K562 (cell line): ENCODE measurements at regions not wholly inside any gene's neighbourhood (a gene's known extent, or its start where the extent isn't known, plus 50 kb on each side); places are given as distances from the start of the nearest gene placed in this dataset.

Experiments used
- ATAC-seq: fragments of 200-7000 bp; cut with Tn5 transposase; 3 replicates; pipeline ENCODE4 v1.9.1; 2020; ENCODE audit warnings: moderate library complexity
- BruUV-seq: library from RNA; stranded (reverse); fragments of 400-500 nt; replicated peaks from 2 replicates; lab custom pipeline; 2021; lab: Mats Ljungman, UMichigan
- CTCF ChIA-PET: fragments of 300-600 bp; formaldehyde crosslinking; extraction: SDS; loops from one replicate; lab custom pipeline; 2021; ENCODE audit warnings: low intra/inter-chr PET ratio; lab: Yijun Ruan, JAX
- POLR2A ChIA-PET: fragments of 300-600, 350-650 bp; sonication (Branson Sonifier 250); formaldehyde crosslinking; extraction: SDS; loops from one replicate; lab custom pipeline; 2021; ENCODE audit warnings: antibody characterized with exemption, inconsistent platforms; lab: Yijun Ruan, JAX
- DNase-seq, 4 experiments: peaks; one replicate each; pipeline versions ENCODE4 v3.0.0 to v3.0.0-alpha.2; 2011 to 2018; ENCODE audit warnings: low spot score in 3 of 4, mixed read lengths in 3 of 4; ENCODE audit errors: extremely low read depth in 1 of 4
- FAIRE-seq: peaks from 2 replicates; lab custom pipeline; 2011; peaks lifted over from hg19 to GRCh38; lab: Jason Lieb, UNC
- H2AFZ ChIP-seq: 2 replicates; pipeline ENCODE4 v1.6.0; 2011; ENCODE audit warnings: low read depth, low read length, control low read depth, inconsistent platforms
- H3K27ac ChIP-seq: fragments of 200-600 bp; 3 replicates; pipeline ENCODE4 v1.8.0; 2011; ENCODE audit warnings: low read depth, mild to moderate bottlenecking, control low read depth, inconsistent platforms, low read length, moderate library complexity, mixed read lengths; ENCODE audit errors: extremely low read depth
- H3K27me3 ChIP-seq, 2 experiments: fragments of 300-600 bp in 1 of 2; 2 replicates in 1 of 2; 3 replicates in 1 of 2; pipeline versions ENCODE4 v1.6.0 to v1.8.0; 2011; ENCODE audit warnings: inconsistent platforms in 2 of 2, low read length in 2 of 2, mild to moderate bottlenecking in 1 of 2, mixed read lengths in 1 of 2, moderate library complexity in 1 of 2; ENCODE audit not compliant: control insufficient read depth in 2 of 2, insufficient read depth in 2 of 2
- H3K36me3 ChIP-seq: fragments of 300-600 bp; 3 replicates; pipeline ENCODE4 v1.8.0; 2011; ENCODE audit warnings: mild to moderate bottlenecking, low read length, inconsistent platforms; ENCODE audit not compliant: control insufficient read depth, insufficient read depth
- H3K4me1 ChIP-seq, 2 experiments: fragments of 200-600 bp in 1 of 2; replicated peaks in 1 of 2; 2 replicates in 1 of 2; 3 replicates in 1 of 2; pipeline versions ENCODE4 v1.5.1 to v1.8.0; 2011; ENCODE audit warnings: inconsistent platforms in 2 of 2, low read length in 2 of 2, mild to moderate bottlenecking in 1 of 2, mixed read lengths in 1 of 2, moderate library complexity in 1 of 2; ENCODE audit not compliant: control insufficient read depth in 2 of 2, insufficient read depth in 2 of 2
- H3K4me2 ChIP-seq: 2 replicates; pipeline ENCODE4 v1.6.1; 2011; ENCODE audit warnings: low read length, control low read depth, inconsistent platforms, mixed read lengths; ENCODE audit not compliant: insufficient read depth
- H3K4me3 ChIP-seq: fragments of 200-600 bp; sonication (generic), shearing (Covaris generic); 2 replicates; pipeline ENCODE4 v1.5.1; 2016; ENCODE audit warnings: control low read depth, inconsistent platforms
- H3K79me2 ChIP-seq: fragments of 200-600 bp; 3 replicates; pipeline ENCODE4 v1.8.0; 2011; ENCODE audit warnings: low read length, inconsistent platforms; ENCODE audit not compliant: control insufficient read depth, insufficient read depth
- H3K9ac ChIP-seq, 2 experiments: 2 replicates each; pipeline versions ENCODE4 v1.6.0 to v1.6.1; 2011; ENCODE audit warnings: low read depth in 2 of 2, low read length in 2 of 2, control low read depth in 1 of 2, inconsistent platforms in 1 of 2, mild to moderate bottlenecking in 1 of 2, mixed read lengths in 1 of 2; ENCODE audit not compliant: insufficient read depth in 1 of 2
- H3K9me1 ChIP-seq: one replicate; pipeline ENCODE4 v1.6.0; 2011; ENCODE audit warnings: inconsistent platforms, mild to moderate bottlenecking, low read length, moderate library complexity; ENCODE audit not compliant: control insufficient read depth, insufficient read depth
- H3K9me3 ChIP-seq: replicated peaks from 2 replicates; pipeline ENCODE4 v1.5.1; 2011; ENCODE audit warnings: low read depth, low read length, inconsistent platforms; ENCODE audit not compliant: control insufficient read depth, insufficient read depth
- H4K20me1 ChIP-seq: replicated peaks from 2 replicates; pipeline ENCODE4 v1.6.1; 2011; ENCODE audit warnings: low read length, inconsistent platforms, mixed read lengths; ENCODE audit not compliant: control insufficient read depth, insufficient read depth
- ATF7 ChIP-seq: fragments of 450-650 bp; IDR thresholded peaks from 2 replicates; pipeline ENCODE4 v1.7.1; 2014; ENCODE audit warnings: mild to moderate bottlenecking, moderate library complexity
- BCOR ChIP-seq: fragments of 450-650 bp; IDR thresholded peaks from 2 replicates; pipeline ENCODE4 v1.6.1; 2016
- CBX8 ChIP-seq: fragments of 200-600 bp; sonication (generic); IDR thresholded peaks from 2 replicates; pipeline ENCODE4 v1.6.1; 2012; ENCODE audit warnings: borderline replicate concordance, mixed run types, low read depth, mild to moderate bottlenecking, moderate library complexity, mixed read lengths, low read length, control low read depth, inconsistent platforms; ENCODE audit not compliant: poor library complexity, severe bottlenecking; ENCODE audit errors: extremely low read depth
- COPS2 ChIP-seq: fragments of 450-650 bp; conservative IDR thresholded peaks from 2 replicates; pipeline ENCODE4 v1.6.1; 2016; ENCODE audit warnings: mild to moderate bottlenecking, moderate library complexity
- CXXC5 ChIP-seq: fragments of 250-450 bp; sonication (Bioruptor Pico); IDR thresholded peaks from 2 replicates; pipeline ENCODE4 v1.8.0; 2022; ENCODE audit warnings: inconsistent platforms, mild to moderate bottlenecking, moderate library complexity
- DPF2 ChIP-seq: fragments of 450-650 bp; IDR thresholded peaks from 2 replicates; pipeline ENCODE4 v1.6.1; 2016
- ELF2 ChIP-seq: fragments of 250-450 bp; sonication (Bioruptor Pico); IDR thresholded peaks from 2 replicates; pipeline ENCODE4 v1.5.0; 2021; ENCODE audit warnings: mild to moderate bottlenecking
- HOXB6 ChIP-seq: fragments of 250-450 bp; sonication (Bioruptor Pico); IDR thresholded peaks from 2 replicates; pipeline ENCODE4 v1.5.1; 2022; ENCODE audit warnings: mild to moderate bottlenecking, borderline replicate concordance
- KDM1A ChIP-seq, 2 experiments: fragments of 450-650 bp; IDR thresholded peaks; 2 replicates each; pipeline ENCODE4 v1.6.1; 2016; ENCODE audit warnings: mild to moderate bottlenecking in 2 of 2
- MAFG ChIP-seq: fragments of 450-650 bp; conservative IDR thresholded peaks from 2 replicates; pipeline ENCODE4 v1.6.1; 2016; ENCODE audit warnings: missing genetic modification characterization, missing compliant biosample characterization
- MBD1 ChIP-seq: fragments of 250-450 bp; sonication (Bioruptor Pico); IDR thresholded peaks from 2 replicates; pipeline ENCODE4 v1.8.0; 2022; ENCODE audit warnings: inconsistent platforms
- MBD2 ChIP-seq: sonication (generic); IDR thresholded peaks from 2 replicates; pipeline ENCODE4 v1.6.1; 2016; ENCODE audit warnings: low read depth, borderline replicate concordance
- OTX1 ChIP-seq: fragments of 450-650 bp; formaldehyde crosslinking; IDR thresholded peaks from 2 replicates; pipeline ENCODE4 v1.4.0; 2022; ENCODE audit warnings: mild to moderate bottlenecking
- PHF20 ChIP-seq: fragments of 450-650 bp; IDR thresholded peaks from 2 replicates; pipeline ENCODE4 v1.6.1; 2018; ENCODE audit not compliant: partially characterized antibody
- POLR2A ChIP-seq: fragments of 450-650 bp; conservative IDR thresholded peaks from 2 replicates; pipeline ENCODE4 v1.6.1; 2016
- SIN3B ChIP-seq: fragments of 450-650 bp; IDR thresholded peaks from 2 replicates; pipeline ENCODE4 v1.6.1; 2017; ENCODE audit warnings: low read depth, mild to moderate bottlenecking, moderate library complexity
- STAG1 ChIP-seq: sonication (generic); formaldehyde crosslinking; IDR thresholded peaks from 2 replicates; pipeline ENCODE4 v1.5.0; 2020; ENCODE audit warnings: missing genetic modification reagents, borderline replicate concordance
- ZNF707 ChIP-seq: fragments of 250-450 bp; sonication (Bioruptor Pico); conservative IDR thresholded peaks from 2 replicates; pipeline ENCODE4 v1.8.0; 2022; ENCODE audit warnings: inconsistent platforms, mild to moderate bottlenecking, moderate library complexity
- ZNF75A ChIP-seq: fragments of 450-650 bp; formaldehyde crosslinking; IDR thresholded peaks from 2 replicates; pipeline ENCODE4 v1.4.0; 2020; ENCODE audit warnings: mild to moderate bottlenecking
- ZZZ3 ChIP-seq: fragments of 450-650 bp; IDR thresholded peaks from 2 replicates; pipeline ENCODE4 v1.6.1; 2016; ENCODE audit warnings: antibody characterized with exemption, mild to moderate bottlenecking, moderate library complexity
- WGBS: fragments of 100-300 bp; shearing (Covaris generic); methylation state at CpG from one replicate; pipeline ENCODE4 v1.1.6; 2016; ENCODE audit warnings: low coverage, mixed read lengths; ENCODE audit not compliant: insufficient coverage; ENCODE audit errors: missing lambda C conversion rate; 5-methylcytosine and 5-hydroxymethylcytosine counted together
- in situ Hi-C: fragments of 300-500 bp; cut with MboI; formaldehyde crosslinking; loops from 4 replicates; pipeline ENCODE4 v1.15.0; 2018; ENCODE audit warnings: inconsistent platforms, mixed read lengths
- intact Hi-C: fragments of 100-400 bp; cut with micrococcal nuclease; formaldehyde crosslinking; loops from 2 replicates; pipeline ENCODE4 v1.14.2; 2022

- Histone ChIP-seq H2AFZ (no peak overlapping the region), H3K4me1 (no peaks in the 10 kb centered on the region), H3K4me3 (no peak overlapping the region), H3K36me3 (no peaks in the 10 kb centered on the region), H3K4me2 (no peak overlapping the region), H4K20me1 (no peaks in the 10 kb centered on the region), H3K9me3 (no peaks in the 10 kb centered on the region), H3K27ac (no peak overlapping the region), H3K27me3 (peaks cover 3 to 4% of the 10 kb centered on the region in 2 experiments; a peak in 2 of 5 replicates), H3K9me1 (no peaks in the 10 kb centered on the region), H3K9ac (no peak overlapping the region), H3K79me2 (no peaks in the 10 kb centered on the region)
- ATAC-seq = no peak
- CTCF ChIA-PET = no interaction called here
- in situ Hi-C loops = no loop called here
- no peak for DNase-seq
- POLR2A ChIA-PET = interaction anchor here (0.5 kb wide), 1 partner anchor 576 kb away, joined by 4 read pairs; no protein-coding TSS in a partner anchor
- intact Hi-C loops = no loop called here
- FAIRE-seq = no peak
- TF ChIP-seq ZZZ3 (no peak), ATF7 (no peak), STAG1 (no peak), ZNF707 (CRISPR knock-in tag) (no peak), KDM1A (IDR thresholded peaks at IDR 0.05) (no peak), POLR2A (no peak), CBX8 (no peak), PHF20 (no peak), SIN3B (no peak), MBD1 (CRISPR knock-in tag) (no peak), MAFG (tag) (no peak), HOXB6 (CRISPR knock-in tag) (no peak), DPF2 (no peak), CXXC5 (CRISPR knock-in tag) (no peak), BCOR (no peak), ELF2 (no peak), OTX1 (CRISPR knock-in tag) (no peak), COPS2 (no peak), MBD2 (no peak), ZNF75A (CRISPR knock-in tag) (no peak)
- no TSS peak for BruUV-seq
- 1% methylated on average over 7 of the region's 7 CpGs for WGBS
Observed at GRCh38 chr6:8191629-8192028, 89.3 kb upstream of the EEF1E1 start.
